ENCODE measurements at regions not wholly inside any gene's neighbourhood (a gene's known extent, or its start where the extent isn't known, plus 50 kb on each side); places are given as distances from the start of the nearest gene placed in this dataset.

- ChIA-PET CTCF (interaction anchor here (0.6 kb wide), 1 partner anchor 10 kb away, joined by 3 read pairs; no protein-coding TSS in a partner anchor), POLR2A (no interaction called here)
- Histone ChIP-seq H3K4me1 (no peaks in the 10 kb centered on the region), H3K9me3 (no peaks in the 10 kb centered on the region), H3K4me3 (ENCODE audit: low read depth, low read length) (no peak overlapping the region), H3K36me3 (ENCODE audit: control insufficient read depth, insufficient read depth, low read length) (no peaks in the 10 kb centered on the region), H3K27me3 (replicated peaks; ENCODE audit: control insufficient read depth, insufficient read depth, low read length) (no peaks in the 10 kb centered on the region)
- TF ChIP-seq CTCF (IDR thresholded peaks at IDR 0.05; ENCODE audit: insufficient read depth in 1 of 2, low read depth in 1 of 2, low read length in 1 of 2, severe bottlenecking in 1 of 2, unreplicated experiment in 1 of 2): no peak
- H3K27me3 Mint-ChIP-seq (ENCODE audit: insufficient read depth, unreplicated experiment): no peaks in the 10 kb centered on the region
- DNase-seq: no peak
- no peak overlapping the region for H3K4me3 Mint-ChIP-seq (ENCODE audit: unreplicated experiment)
- no peaks in the 10 kb centered on the region for H3K4me1 Mint-ChIP-seq (ENCODE audit: low read depth, unreplicated experiment)
- intact Hi-C loops (cut with micrococcal nuclease; ENCODE audit: unreplicated experiment): no loop called here
- H3K36me3 Mint-ChIP-seq (ENCODE audit: insufficient read depth, unreplicated experiment): no peaks in the 10 kb centered on the region
- no peak overlapping the region for H3K27ac Mint-ChIP-seq (ENCODE audit: unreplicated experiment)
- H3K9me3 Mint-ChIP-seq (ENCODE audit: unreplicated experiment): no peaks in the 10 kb centered on the region
- BruUV-seq (replicated peaks): no TSS peak
Observed at GRCh38 chr1:34668063-34668462, 86.8 kb upstream of the GJB5 start.

GRCh38 chr1:34670982-34671381 is 83.9 kb upstream of the GJB5 start:
- ChIA-PET CTCF (no interaction called here), POLR2A (no interaction called here)
- no peaks in the 10 kb centered on the region for H3K27me3 Mint-ChIP-seq (ENCODE audit: insufficient read depth, unreplicated experiment)
- BruUV-seq (replicated peaks): no TSS peak
- no peaks in the 10 kb centered on the region for H3K9me3 Mint-ChIP-seq (ENCODE audit: unreplicated experiment)
- Histone ChIP-seq H3K27me3 (replicated peaks; ENCODE audit: control insufficient read depth, insufficient read depth, low read length) (no peaks in the 10 kb centered on the region), H3K36me3 (ENCODE audit: control insufficient read depth, insufficient read depth, low read length) (no peaks in the 10 kb centered on the region), H3K4me1 (no peaks in the 10 kb centered on the region), H3K9me3 (no peaks in the 10 kb centered on the region), H3K4me3 (ENCODE audit: low read depth, low read length) (no peak overlapping the region)
- TF ChIP-seq CTCF (IDR thresholded peaks at IDR 0.05; ENCODE audit: insufficient read depth in 1 of 2, low read depth in 1 of 2, low read length in 1 of 2, severe bottlenecking in 1 of 2, unreplicated experiment in 1 of 2): no peak
- H3K27ac Mint-ChIP-seq (ENCODE audit: unreplicated experiment): no peak overlapping the region
- intact Hi-C loops (cut with micrococcal nuclease; ENCODE audit: unreplicated experiment): no loop called here
- no peak for DNase-seq
- H3K4me1 Mint-ChIP-seq (ENCODE audit: low read depth, unreplicated experiment): no peaks in the 10 kb centered on the region
- H3K36me3 Mint-ChIP-seq (ENCODE audit: insufficient read depth, unreplicated experiment): no peaks in the 10 kb centered on the region
- no peak overlapping the region for H3K4me3 Mint-ChIP-seq (ENCODE audit: unreplicated experiment)

- CTCF ChIA-PET: no interaction called here
Observed at GRCh38 chr1:34671887-34672286, 83.0 kb upstream of the GJB5 start.

More at GRCh38 chr1:34671887-34672286, 83.0 kb upstream of the GJB5 start:
- Histone ChIP-seq H3K4me3 (ENCODE audit: low read depth, low read length) (no peak overlapping the region), H3K36me3 (ENCODE audit: control insufficient read depth, insufficient read depth, low read length) (no peaks in the 10 kb centered on the region), H3K4me1 (no peaks in the 10 kb centered on the region), H3K9me3 (no peaks in the 10 kb centered on the region), H3K27me3 (replicated peaks; ENCODE audit: control insufficient read depth, insufficient read depth, low read length) (no peaks in the 10 kb centered on the region)
- Mint-ChIP-seq H3K9me3 (ENCODE audit: unreplicated experiment) (no peaks in the 10 kb centered on the region), H3K27me3 (ENCODE audit: insufficient read depth, unreplicated experiment) (no peaks in the 10 kb centered on the region), H3K36me3 (ENCODE audit: insufficient read depth, unreplicated experiment) (no peaks in the 10 kb centered on the region), H3K4me1 (ENCODE audit: low read depth, unreplicated experiment) (no peaks in the 10 kb centered on the region), H3K4me3 (ENCODE audit: unreplicated experiment) (no peak overlapping the region), H3K27ac (ENCODE audit: unreplicated experiment) (no peak overlapping the region)
- intact Hi-C loops (cut with micrococcal nuclease; ENCODE audit: unreplicated experiment): no loop called here
- no peak for DNase-seq
- no peak for TF ChIP-seq CTCF (IDR thresholded peaks at IDR 0.05; ENCODE audit: insufficient read depth in 1 of 2, low read depth in 1 of 2, low read length in 1 of 2, severe bottlenecking in 1 of 2, unreplicated experiment in 1 of 2)
- POLR2A ChIA-PET: no interaction called here
- BruUV-seq (replicated peaks): no TSS peak
